ENCODE measurements at regions not wholly inside any gene's neighbourhood (a gene's known extent, or its start where the extent isn't known, plus 50 kb on each side); places are given as distances from the start of the nearest gene placed in this dataset.

DNA sequence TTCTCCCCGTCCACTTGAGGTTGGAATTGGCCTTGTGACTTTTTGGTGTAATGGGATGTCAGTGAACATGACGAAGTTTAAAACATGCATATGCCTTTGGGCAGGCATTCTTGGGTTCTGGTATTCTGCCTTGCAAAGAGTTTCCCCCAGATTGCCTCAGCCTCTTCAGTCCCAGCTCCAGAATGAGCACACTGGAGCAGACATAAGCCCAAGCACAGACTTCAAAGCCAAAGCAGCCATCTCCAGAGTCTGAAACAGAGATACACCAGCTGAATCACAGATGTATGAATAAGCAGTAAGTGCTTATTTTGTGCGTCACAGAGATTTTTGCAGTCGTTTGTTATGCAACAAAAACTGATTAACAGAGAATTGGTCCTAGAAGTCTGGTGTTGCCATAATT is 546.0 kb downstream of the FRK start:
- TF ChIP-seq ZNF197 (CRISPR knock-in tag; IDR thresholded peaks at IDR 0.05; ENCODE audit: low read depth) = no peak
- TF ChIP-seq GATAD2B (IDR thresholded peaks at IDR 0.05; ENCODE audit: borderline replicate concordance) = no peak
- TF ChIP-seq RBM22 (IDR thresholded peaks at IDR 0.05; ENCODE audit: low read depth, low read length, poor library complexity, severe bottlenecking) = no peak
- no peak for TF ChIP-seq ZZZ3 (IDR thresholded peaks at IDR 0.05)
- no peak for TF ChIP-seq CHD4 (IDR thresholded peaks at IDR 0.05; ENCODE audit: insufficient read depth, insufficient replicate concordance, low read depth, low read length, poor library complexity, severe bottlenecking)
- TF ChIP-seq ZSCAN29 (IDR thresholded peaks at IDR 0.05) = no peak
- TF ChIP-seq HCFC1 (IDR thresholded peaks at IDR 0.05; ENCODE audit: low read depth, low read length) = no peak
- TF ChIP-seq EZH2 (IDR thresholded peaks at IDR 0.05; ENCODE audit: borderline replicate concordance, low read depth, low read length) = no peak
- TF ChIP-seq ZFX (CRISPR knock-in tag; IDR thresholded peaks at IDR 0.05) = no peak
- TF ChIP-seq, protein P1, sequence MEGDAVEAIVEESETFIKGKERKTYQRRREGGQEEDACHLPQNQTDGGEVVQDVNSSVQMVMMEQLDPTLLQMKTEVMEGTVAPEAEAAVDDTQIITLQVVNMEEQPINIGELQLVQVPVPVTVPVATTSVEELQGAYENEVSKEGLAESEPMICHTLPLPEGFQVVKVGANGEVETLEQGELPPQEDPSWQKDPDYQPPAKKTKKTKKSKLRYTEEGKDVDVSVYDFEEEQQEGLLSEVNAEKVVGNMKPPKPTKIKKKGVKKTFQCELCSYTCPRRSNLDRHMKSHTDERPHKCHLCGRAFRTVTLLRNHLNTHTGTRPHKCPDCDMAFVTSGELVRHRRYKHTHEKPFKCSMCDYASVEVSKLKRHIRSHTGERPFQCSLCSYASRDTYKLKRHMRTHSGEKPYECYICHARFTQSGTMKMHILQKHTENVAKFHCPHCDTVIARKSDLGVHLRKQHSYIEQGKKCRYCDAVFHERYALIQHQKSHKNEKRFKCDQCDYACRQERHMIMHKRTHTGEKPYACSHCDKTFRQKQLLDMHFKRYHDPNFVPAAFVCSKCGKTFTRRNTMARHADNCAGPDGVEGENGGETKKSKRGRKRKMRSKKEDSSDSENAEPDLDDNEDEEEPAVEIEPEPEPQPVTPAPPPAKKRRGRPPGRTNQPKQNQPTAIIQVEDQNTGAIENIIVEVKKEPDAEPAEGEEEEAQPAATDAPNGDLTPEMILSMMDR (IDR thresholded peaks at IDR 0.05 in 2 of 3, conservative IDR thresholded peaks at IDR 0.05 in 1 of 3; ENCODE audit: insufficient read depth in 2 of 3, low read depth in 1 of 3, low read length in 3 of 3) = no peak
- TF ChIP-seq RFX5 (IDR thresholded peaks at IDR 0.05; ENCODE audit: low read depth, low read length) = no peak
- TF ChIP-seq U2AF1 (optimal IDR thresholded peaks at IDR 0.05; ENCODE audit: low read depth, low read length) = no peak
- TF ChIP-seq NCOA6 (IDR thresholded peaks at IDR 0.05) = no peak
- TF ChIP-seq BRCA1 (IDR thresholded peaks at IDR 0.05) = no peak
- no peak for TF ChIP-seq BRCA1 (CRISPR knock-in tag; IDR thresholded peaks at IDR 0.05)

Data from K562 (cell line).